Neural progenitor cell (in vitro differentiated cells): ENCODE measurements at regions not wholly inside any gene's neighbourhood (a gene's known extent, or its start where the extent isn't known, plus 50 kb on each side); places are given as distances from the start of the nearest gene placed in this dataset.

Experiments used
- CTCF ChIP-seq: fragments of 200-600 bp; sonication (generic); IDR thresholded peaks from 2 replicates; pipeline ENCODE4 v1.5.1; 2017; ENCODE audit warnings: antibody characterized with exemption, mild to moderate bottlenecking
- EZH2 ChIP-seq: fragments of 200-600 bp; sonication (generic); IDR thresholded peaks from 2 replicates; pipeline ENCODE4 v1.6.1; 2017; ENCODE audit warnings: antibody characterized with exemption, mild to moderate bottlenecking, moderate library complexity
- EZH2phosphoT487 ChIP-seq: fragments of 200-600 bp; sonication (generic); IDR thresholded peaks from 2 replicates; pipeline ENCODE4 v1.6.1; 2017; ENCODE audit warnings: antibody characterized with exemption

- TF ChIP-seq CTCF (no peak), EZH2 (no peak), EZH2phosphoT487 (no peak)
These were observed 59.6 kb upstream of the NEDD9 start for GRCh38 chr6:11292091-11292490.
